ENCODE measurements at regions not wholly inside any gene's neighbourhood (a gene's known extent, or its start where the extent isn't known, plus 50 kb on each side); places are given as distances from the start of the nearest gene placed in this dataset.

DNA sequence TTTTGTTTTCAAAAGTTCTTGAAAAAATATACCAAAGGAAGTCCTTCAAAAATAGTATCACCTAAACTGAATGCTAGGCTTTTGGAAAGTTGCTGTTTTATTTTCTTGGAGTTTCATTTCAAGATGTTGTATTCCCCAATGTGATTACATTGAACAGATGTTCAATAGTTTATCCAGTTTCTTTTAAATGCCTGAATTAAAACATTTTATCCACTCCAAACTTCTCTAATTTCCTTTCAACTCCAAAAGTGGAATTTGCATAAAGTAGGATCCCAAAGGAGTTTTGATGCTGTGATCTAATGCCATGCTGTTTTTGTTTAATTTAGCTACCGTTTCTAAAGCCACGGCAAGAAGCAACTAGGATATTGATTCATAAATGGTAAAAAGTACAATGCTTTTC, 892.5 kb upstream of the SLC10A2 start:
- 75 to 80% methylated on average over 2 of the region's 2 CpGs for WGBS, 2 donors
- no peak overlapping the region for H3K27ac ChIP-seq
- no peak for DNase-seq
- no peaks in the 10 kb centered on the region for H3K9me3 ChIP-seq
- no peaks in the 10 kb centered on the region for H3K36me3 ChIP-seq
- H3K27me3 ChIP-seq: no peaks in the 10 kb centered on the region
- no peak overlapping the region for H3K4me3 ChIP-seq
- no peaks in the 10 kb centered on the region for H3K4me1 ChIP-seq
- intact Hi-C loops (cut with DNase I): no loop called here
- TF ChIP-seq EP300 (IDR thresholded peaks at IDR 0.05): no peak
- TF ChIP-seq POLR2A (IDR thresholded peaks at IDR 0.05): no peak
- no peak for TF ChIP-seq CTCF (IDR thresholded peaks at IDR 0.05)
- no peak for TF ChIP-seq POLR2AphosphoS5 (IDR thresholded peaks at IDR 0.05)

DNA sequence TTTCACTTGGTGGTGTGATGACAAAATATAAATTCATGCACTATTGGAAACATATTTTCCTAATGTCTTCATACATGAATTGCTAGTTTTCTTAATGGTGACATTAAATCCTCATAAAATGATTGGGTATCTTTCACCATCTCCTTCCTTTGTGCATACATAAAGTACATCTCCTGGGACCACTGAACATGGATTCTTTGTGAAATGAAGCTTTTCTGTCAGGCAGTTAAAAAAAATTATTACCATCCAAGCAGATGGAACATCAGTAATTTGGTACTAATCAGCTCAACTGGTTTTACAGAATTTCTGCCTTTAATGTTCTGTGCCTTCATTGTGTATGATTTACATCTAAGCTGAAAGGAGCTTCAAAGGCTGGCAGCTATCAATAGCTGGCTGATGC, 891.7 kb upstream of the SLC10A2 start:
- intact Hi-C loops (cut with DNase I): no loop called here
- no peak for DNase-seq
- no peaks in the 10 kb centered on the region for H3K4me1 ChIP-seq
- no peak overlapping the region for H3K4me3 ChIP-seq
- H3K9me3 ChIP-seq: no peaks in the 10 kb centered on the region
- no peak overlapping the region for H3K27ac ChIP-seq
- H3K36me3 ChIP-seq: no peaks in the 10 kb centered on the region
- TF ChIP-seq CTCF (IDR thresholded peaks at IDR 0.05): no peak
- no peak for TF ChIP-seq EP300 (IDR thresholded peaks at IDR 0.05)
- no peak for TF ChIP-seq POLR2A (IDR thresholded peaks at IDR 0.05)
- TF ChIP-seq POLR2AphosphoS5 (IDR thresholded peaks at IDR 0.05): no peak
- H3K27me3 ChIP-seq: no peaks in the 10 kb centered on the region

GRCh38 chr13:103953859-103954258, 887.6 kb upstream of the SLC10A2 start:
- no peak for TF ChIP-seq EP300 (IDR thresholded peaks at IDR 0.05)
- no peak for TF ChIP-seq POLR2AphosphoS5 (IDR thresholded peaks at IDR 0.05)
- TF ChIP-seq POLR2A (IDR thresholded peaks at IDR 0.05): no peak
- TF ChIP-seq CTCF (IDR thresholded peaks at IDR 0.05): no peak
- 78 to 85% methylated on average over 6 of the region's 6 CpGs for WGBS, 2 donors
- H3K27me3 ChIP-seq: no peaks in the 10 kb centered on the region
- no peak overlapping the region for H3K27ac ChIP-seq
- no peaks in the 10 kb centered on the region for H3K4me1 ChIP-seq
- DNase-seq: no peak
- intact Hi-C loops (cut with DNase I): no loop called here
- no peaks in the 10 kb centered on the region for H3K9me3 ChIP-seq
- no peak overlapping the region for H3K4me3 ChIP-seq
- no peaks in the 10 kb centered on the region for H3K36me3 ChIP-seq

GRCh38 chr13:103952183-103952582, 886.0 kb upstream of the SLC10A2 start:
- no peak for DNase-seq
- H3K4me1 ChIP-seq: no peaks in the 10 kb centered on the region
- 33 to 67% methylated on average over 1 of the region's 1 CpG for WGBS, 2 donors
- H3K27ac ChIP-seq: no peak overlapping the region
- H3K9me3 ChIP-seq: no peaks in the 10 kb centered on the region
- no peak overlapping the region for H3K4me3 ChIP-seq
- no peak for TF ChIP-seq POLR2AphosphoS5 (IDR thresholded peaks at IDR 0.05)
- no peak for TF ChIP-seq EP300 (IDR thresholded peaks at IDR 0.05)
- TF ChIP-seq POLR2A (IDR thresholded peaks at IDR 0.05): no peak
- no peak for TF ChIP-seq CTCF (IDR thresholded peaks at IDR 0.05)
- intact Hi-C loops (cut with DNase I): no loop called here
- no peaks in the 10 kb centered on the region for H3K27me3 ChIP-seq
- no peaks in the 10 kb centered on the region for H3K36me3 ChIP-seq

DNA sequence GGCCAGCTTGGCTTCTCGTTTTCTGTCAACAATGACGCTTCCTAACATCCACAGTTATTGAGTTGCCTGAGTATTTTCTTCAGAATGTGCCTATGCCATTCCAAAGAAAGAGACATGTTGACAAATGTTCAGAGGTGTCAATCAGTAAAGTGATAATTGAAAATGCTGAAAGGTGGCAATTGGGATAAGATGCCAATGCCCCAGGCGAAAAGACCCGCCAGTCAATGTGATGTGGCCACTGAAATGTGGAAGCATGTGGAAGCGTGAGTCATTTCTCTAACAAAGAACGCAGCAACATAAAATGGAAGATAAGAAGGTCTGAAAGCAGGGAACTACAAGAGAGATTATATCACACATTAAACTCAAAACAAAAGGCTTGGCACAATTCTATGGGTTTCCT, 882.2 kb upstream of the SLC10A2 start:
- H3K27ac ChIP-seq: no peak overlapping the region
- WGBS, 2 donors: 89 to 91% methylated on average over 6 of the region's 6 CpGs
- intact Hi-C loops (cut with DNase I): no loop called here
- no peak overlapping the region for H3K4me3 ChIP-seq
- no peaks in the 10 kb centered on the region for H3K27me3 ChIP-seq
- DNase-seq: no peak
- H3K9me3 ChIP-seq: no peaks in the 10 kb centered on the region
- H3K4me1 ChIP-seq: no peaks in the 10 kb centered on the region
- no peak for TF ChIP-seq EP300 (IDR thresholded peaks at IDR 0.05)
- TF ChIP-seq CTCF (IDR thresholded peaks at IDR 0.05): no peak
- TF ChIP-seq POLR2A (IDR thresholded peaks at IDR 0.05): no peak
- TF ChIP-seq POLR2AphosphoS5 (IDR thresholded peaks at IDR 0.05): no peak
- no peaks in the 10 kb centered on the region for H3K36me3 ChIP-seq
